Thyroid gland (tissue), 4 donors: ENCODE measurements at regions not wholly inside any gene's neighbourhood (a gene's known extent, or its start where the extent isn't known, plus 50 kb on each side); places are given as distances from the start of the nearest gene placed in this dataset.

Source experiments
- DNase-seq, 2 donors: peaks; one replicate each; pipeline ENCODE4 v3.0.0-alpha.2; 2019
- H3K27ac ChIP-seq, 3 donors: fragments of 200-600 bp; sonication (generic); 1 replicate in 2 of 3; 2 replicates in 1 of 3; pipeline ENCODE4 v1.5.1; 2016 to 2019; ENCODE audit warnings: mild to moderate bottlenecking in 1 of 3, moderate library complexity in 1 of 3
- H3K27me3 ChIP-seq: fragments of 200-600 bp; sonication (generic); one replicate; pipeline ENCODE4 v1.5.1; 2019
- H3K36me3 ChIP-seq, 2 donors: fragments of 200-600 bp; sonication (generic); one replicate each; pipeline ENCODE4 v1.5.1; 2016 to 2019
- H3K4me1 ChIP-seq, 2 donors: fragments of 200-600 bp; sonication (generic); one replicate each; pipeline ENCODE4 v1.5.1; 2017 to 2019
- H3K4me3 ChIP-seq, 3 donors: fragments of 200-600 bp; sonication (generic); replicated peaks in 1 of 3; 1 replicate in 2 of 3; 2 replicates in 1 of 3; pipeline ENCODE4 v1.5.1; 2016; ENCODE audit warnings: mild to moderate bottlenecking in 1 of 3
- H3K9me3 ChIP-seq: fragments of 200-600 bp; sonication (generic); one replicate; pipeline ENCODE4 v1.5.1; 2017
- CTCF ChIP-seq, 6 experiments: fragments of 200-600 bp in 3 of 6; fragments of 450-650 bp in 3 of 6; sonication (generic) in 3 of 6; IDR thresholded peaks; one replicate each; pipeline ENCODE4 v1.5.1; 2016 to 2019; ENCODE audit warnings: antibody characterized with exemption in 6 of 6, mild to moderate bottlenecking in 2 of 6, inconsistent platforms in 1 of 6, moderate library complexity in 1 of 6
- POLR2A ChIP-seq, 2 donors: fragments of 450-650 bp; IDR thresholded peaks; one replicate each; pipeline ENCODE4 v1.6.1; 2017; ENCODE audit warnings: antibody characterized with exemption in 2 of 2, mild to moderate bottlenecking in 2 of 2, moderate library complexity in 1 of 2
- WGBS, 2 donors: methylation state at CpG; one replicate each; pipeline ENCODE4 v1.1.5; 2017; 5-methylcytosine and 5-hydroxymethylcytosine counted together
- intact Hi-C: fragments of 100-400 bp; cut with DNase I; formaldehyde crosslinking; loops from one replicate; pipeline ENCODE4 v1.15.1; 2023

- H3K27me3 ChIP-seq: no peaks in the 10 kb centered on the region
- TF ChIP-seq CTCF (IDR thresholded peaks at IDR 0.05) (no peak), POLR2A (IDR thresholded peaks at IDR 0.05) (no peak)
- DNase-seq: no peak
- no peaks in the 10 kb centered on the region for H3K9me3 ChIP-seq
- H3K36me3 ChIP-seq: no peaks in the 10 kb centered on the region
- H3K27ac ChIP-seq: no peak overlapping the region
- no peaks in the 10 kb centered on the region for H3K4me1 ChIP-seq
- intact Hi-C loops: no loop called here
- WGBS, 2 donors: 91 to 96% methylated on average over 4 of the region's 4 CpGs
- H3K4me3 ChIP-seq: no peak overlapping the region
Observed at GRCh38 chr5:107325866-107326265, 344.9 kb downstream of the EFNA5 start.

GRCh38 chr5:107324809-107325208 lies 345.9 kb downstream of the EFNA5 start:
- TF ChIP-seq POLR2A (IDR thresholded peaks at IDR 0.05) (no peak), CTCF (IDR thresholded peaks at IDR 0.05) (no peak)
- Histone ChIP-seq H3K27me3 (no peaks in the 10 kb centered on the region), H3K36me3 (no peaks in the 10 kb centered on the region), H3K9me3 (no peaks in the 10 kb centered on the region), H3K4me3 (no peak overlapping the region), H3K27ac (no peak overlapping the region), H3K4me1 (no peaks in the 10 kb centered on the region)
- no peak for DNase-seq
- intact Hi-C loops: no loop called here

DNA sequence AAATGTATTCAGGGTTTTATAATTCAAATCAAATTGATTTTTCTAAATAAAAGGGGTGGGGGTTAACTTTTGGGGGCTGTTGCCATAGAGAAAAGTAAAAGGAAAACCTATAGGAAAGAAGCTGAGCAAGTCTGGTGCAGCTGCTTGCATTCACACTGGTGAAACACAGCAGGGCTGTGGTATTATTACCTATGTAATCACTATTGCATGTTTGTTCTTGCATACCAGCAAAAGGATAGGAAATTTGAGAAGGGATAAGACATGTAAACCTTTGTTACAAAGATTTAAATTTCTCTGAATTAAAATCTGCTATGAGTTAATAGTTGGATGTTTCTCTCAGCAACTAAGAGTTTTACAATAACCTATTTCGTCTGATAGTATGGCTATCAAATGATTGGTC lies 346.7 kb downstream of the EFNA5 start:
- no peak overlapping the region for H3K4me3 ChIP-seq
- no peaks in the 10 kb centered on the region for H3K4me1 ChIP-seq
- intact Hi-C loops: no loop called here
- WGBS, 2 donors: 85 to 92% methylated on average over 1 of the region's 1 CpG
- TF ChIP-seq POLR2A (IDR thresholded peaks at IDR 0.05) (no peak), CTCF (IDR thresholded peaks at IDR 0.05) (no peak)
- no peak for DNase-seq
- no peaks in the 10 kb centered on the region for H3K36me3 ChIP-seq
- no peaks in the 10 kb centered on the region for H3K27me3 ChIP-seq
- no peak overlapping the region for H3K27ac ChIP-seq
- no peaks in the 10 kb centered on the region for H3K9me3 ChIP-seq

DNA sequence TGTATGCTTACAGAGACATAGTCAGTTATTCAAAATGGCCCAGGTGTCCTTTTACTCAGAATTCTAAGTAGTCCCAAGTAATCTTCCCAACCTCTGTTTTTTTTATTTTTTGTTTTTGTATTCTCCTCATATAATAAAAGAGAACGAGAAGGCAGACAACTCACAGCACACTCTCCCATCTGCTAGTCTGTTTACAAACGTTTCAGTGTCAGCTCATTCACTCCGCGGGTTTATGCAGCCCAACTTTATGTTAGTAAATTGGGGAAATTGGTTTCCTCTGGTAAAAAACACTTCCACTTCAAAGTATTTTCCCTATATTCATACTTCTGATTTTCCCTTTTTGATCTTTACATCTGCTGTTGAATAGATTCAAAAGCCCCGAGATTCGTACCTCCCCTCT lies 347.2 kb downstream of the EFNA5 start:
- WGBS, 2 donors: 79 to 87% methylated on average over 6 of the region's 6 CpGs
- intact Hi-C loops: no loop called here
- Histone ChIP-seq H3K4me3 (no peak overlapping the region), H3K27me3 (no peaks in the 10 kb centered on the region), H3K27ac (no peak overlapping the region), H3K9me3 (no peaks in the 10 kb centered on the region), H3K4me1 (no peaks in the 10 kb centered on the region), H3K36me3 (no peaks in the 10 kb centered on the region)
- no peak for TF ChIP-seq CTCF (IDR thresholded peaks at IDR 0.05)
- no peak for TF ChIP-seq POLR2A (IDR thresholded peaks at IDR 0.05)
- no peak for DNase-seq

- Histone ChIP-seq H3K4me3 (no peak overlapping the region), H3K9me3 (no peaks in the 10 kb centered on the region), H3K36me3 (no peaks in the 10 kb centered on the region), H3K4me1 (no peaks in the 10 kb centered on the region), H3K27me3 (no peaks in the 10 kb centered on the region), H3K27ac (no peak overlapping the region)
- TF ChIP-seq CTCF (IDR thresholded peaks at IDR 0.05) (no peak), POLR2A (IDR thresholded peaks at IDR 0.05) (no peak)
- 66% methylated on average over 5 of the region's 5 CpGs for WGBS, 2 donors
- no peak for DNase-seq
- intact Hi-C loops: no loop called here
Observed at GRCh38 chr5:107322936-107323335, 347.8 kb downstream of the EFNA5 start.
